Duodenal mucosa (tissue), 2 donors: ENCODE measurements at regions not wholly inside any gene's neighbourhood (a gene's known extent, or its start where the extent isn't known, plus 50 kb on each side); places are given as distances from the start of the nearest gene placed in this dataset.

Experiments used
- H3K27ac ChIP-seq: one replicate; pipeline ENCODE4 v1.7.0; 2013; ENCODE audit warnings: low read depth, low read length
- H3K27me3 ChIP-seq, 2 donors: one replicate each; pipeline ENCODE4 v1.7.0; 2013; ENCODE audit warnings: low read length in 2 of 2, control low read depth in 1 of 2; ENCODE audit not compliant: insufficient read depth in 2 of 2, control insufficient read depth in 1 of 2
- H3K36me3 ChIP-seq, 2 donors: one replicate each; pipeline ENCODE4 v1.7.0; 2013; ENCODE audit warnings: low read length in 2 of 2, control low read depth in 1 of 2; ENCODE audit not compliant: insufficient read depth in 2 of 2, control insufficient read depth in 1 of 2
- H3K4me1 ChIP-seq, 2 donors: one replicate each; pipeline ENCODE4 v1.7.0; 2013; ENCODE audit warnings: low read length in 2 of 2, control low read depth in 1 of 2; ENCODE audit not compliant: insufficient read depth in 2 of 2, control insufficient read depth in 1 of 2
- H3K4me3 ChIP-seq, 2 donors: one replicate each; pipeline ENCODE4 v1.7.0; 2013; ENCODE audit warnings: low read length in 2 of 2, low read depth in 1 of 2
- H3K9ac ChIP-seq, 2 donors: one replicate each; pipeline ENCODE4 v1.7.0; 2013; ENCODE audit warnings: low read length in 2 of 2, low read depth in 1 of 2
- H3K9me3 ChIP-seq, 2 donors: one replicate each; pipeline ENCODE4 v1.7.0; 2013; ENCODE audit warnings: low read length in 2 of 2, control low read depth in 1 of 2; ENCODE audit not compliant: control insufficient read depth in 1 of 2

GRCh38 chr1:110736900-110737605 is 62.3 kb upstream of the KCNA3 start:
- Histone ChIP-seq H3K36me3 (no peaks in the 10 kb centered on the region), H3K9me3 (no peaks in the 10 kb centered on the region), H3K4me1 (no peaks in the 10 kb centered on the region), H3K4me3 (no peak overlapping the region), H3K27me3 (no peaks in the 10 kb centered on the region), H3K27ac (no peak overlapping the region), H3K9ac (no peak overlapping the region)

GRCh38 chr1:110734133-110734680 is 59.5 kb upstream of the KCNA3 start:
- Histone ChIP-seq H3K27ac (no peak overlapping the region), H3K9me3 (no peaks in the 10 kb centered on the region), H3K36me3 (no peaks in the 10 kb centered on the region), H3K4me3 (no peak overlapping the region), H3K4me1 (no peaks in the 10 kb centered on the region), H3K27me3 (no peaks in the 10 kb centered on the region), H3K9ac (no peak overlapping the region)

GRCh38 chr1:110731529-110731928 is 56.8 kb upstream of the KCNA3 start:
- peaks cover 0 to 4% of the 10 kb centered on the region in 2 donors for H3K4me1 ChIP-seq
- no peaks in the 10 kb centered on the region for H3K9me3 ChIP-seq
- H3K36me3 ChIP-seq: no peaks in the 10 kb centered on the region
- no peak overlapping the region for H3K27ac ChIP-seq
- H3K4me3 ChIP-seq: no peak overlapping the region
- H3K27me3 ChIP-seq: no peaks in the 10 kb centered on the region
- H3K9ac ChIP-seq: no peak overlapping the region

GRCh38 chr1:110728388-110729001 is 53.8 kb upstream of the KCNA3 start:
- H3K4me3 ChIP-seq: no peak overlapping the region
- H3K36me3 ChIP-seq: no peaks in the 10 kb centered on the region
- no peaks in the 10 kb centered on the region for H3K27me3 ChIP-seq
- peaks cover 0 to 4% of the 10 kb centered on the region in 2 donors for H3K4me1 ChIP-seq
- H3K9me3 ChIP-seq: no peaks in the 10 kb centered on the region
- H3K27ac ChIP-seq: no peak overlapping the region
- H3K9ac ChIP-seq: no peak overlapping the region

- Histone ChIP-seq H3K9ac (no peak overlapping the region), H3K27me3 (no peaks in the 10 kb centered on the region), H3K36me3 (no peaks in the 10 kb centered on the region), H3K27ac (no peak overlapping the region), H3K4me3 (no peak overlapping the region), H3K9me3 (no peaks in the 10 kb centered on the region), H3K4me1 (peaks cover 0 to 4% of the 10 kb centered on the region in 2 donors)
Observed at GRCh38 chr1:110727246-110727645, 52.5 kb upstream of the KCNA3 start.

GRCh38 chr1:110726755-110727154 is 52.0 kb upstream of the KCNA3 start:
- no peak overlapping the region for H3K27ac ChIP-seq
- no peak overlapping the region for H3K9ac ChIP-seq
- H3K36me3 ChIP-seq: no peaks in the 10 kb centered on the region
- no peak overlapping the region for H3K4me3 ChIP-seq
- H3K9me3 ChIP-seq: no peaks in the 10 kb centered on the region
- H3K27me3 ChIP-seq: no peaks in the 10 kb centered on the region
- peaks cover 0 to 4% of the 10 kb centered on the region in 2 donors for H3K4me1 ChIP-seq
